SK-N-SH (cell line): ENCODE measurements at regions not wholly inside any gene's neighbourhood (a gene's known extent, or its start where the extent isn't known, plus 50 kb on each side); places are given as distances from the start of the nearest gene placed in this dataset.
A peak's percentile ranks its signal among the peaks of the same experiment; 100 is the strongest.

Experiments
- CTCF ChIA-PET: fragments of 300-600, 350-600 bp; formaldehyde crosslinking; extraction: SDS; loops from one replicate; lab custom pipeline; 2021; lab: Yijun Ruan, JAX
- POLR2A ChIA-PET: fragments of 350-600 bp; sonication (Branson Sonifier 250); formaldehyde crosslinking; extraction: SDS; loops from one replicate; lab custom pipeline; 2020; ENCODE audit warnings: antibody characterized with exemption, inconsistent platforms; lab: Yijun Ruan, JAX
- DNase-seq: peaks from one replicate; pipeline ENCODE4 v3.0.0; 2012
- H2AFZ ChIP-seq: fragments of 200-600 bp; sonication (generic); 2 replicates; pipeline ENCODE4 v1.8.1; 2016; ENCODE audit warnings: antibody characterized with exemption, mild to moderate bottlenecking, low read depth
- H3F3A ChIP-seq: fragments of 200-600 bp; sonication (generic); replicated peaks from 2 replicates; pipeline ENCODE3; 2016; ENCODE audit warnings: antibody characterized with exemption, mild to moderate bottlenecking; ENCODE audit not compliant: insufficient read depth
- H3K27ac ChIP-seq, 2 experiments: fragments of 200-500 bp in 1 of 2; fragments of 200-600 bp in 1 of 2; sonication (Bioruptor generic) in 1 of 2; sonication (generic), shearing (Covaris generic) in 1 of 2; 2 replicates each; pipeline versions ENCODE4 v1.5.1 to v1.6.1; 2014 to 2016; ENCODE audit warnings: low read depth in 2 of 2, inconsistent platforms in 1 of 2, low read length in 1 of 2, mild to moderate bottlenecking in 1 of 2, mixed read lengths in 1 of 2
- H3K27me3 ChIP-seq: fragments of 200-600 bp; sonication (generic), shearing (Covaris generic); 2 replicates; pipeline ENCODE4 v1.6.1; 2016; ENCODE audit warnings: mixed run types; ENCODE audit not compliant: insufficient read depth
- H3K36me3 ChIP-seq, 2 experiments: fragments of 200-500 bp in 1 of 2; fragments of 200-600 bp in 1 of 2; sonication (Bioruptor generic) in 1 of 2; sonication (generic) in 1 of 2; replicated peaks in 1 of 2; 2 replicates each; pipeline versions ENCODE3 to v1.5.1; 2014 to 2016; ENCODE audit warnings: low read length in 1 of 2, mild to moderate bottlenecking in 1 of 2; ENCODE audit not compliant: insufficient read depth in 2 of 2, control insufficient read depth in 1 of 2
- H3K4me1 ChIP-seq, 2 experiments: fragments of 200-500 bp in 1 of 2; fragments of 200-600 bp in 1 of 2; sonication (Bioruptor generic) in 1 of 2; sonication (generic), shearing (Covaris generic) in 1 of 2; 2 replicates each; pipeline versions ENCODE4 v1.5.1 to v1.6.1; 2014 to 2016; ENCODE audit warnings: low read depth in 1 of 2, low read length in 1 of 2, mixed run types in 1 of 2; ENCODE audit not compliant: insufficient read depth in 2 of 2, control insufficient read depth in 1 of 2
- H3K4me2 ChIP-seq: fragments of 200-600 bp; sonication (generic), shearing (Covaris generic); 2 replicates; pipeline ENCODE4 v1.6.1; 2017; ENCODE audit warnings: mixed run types
- H3K4me3 ChIP-seq, 2 experiments: fragments of 200-500 bp in 1 of 2; fragments of 200-600 bp in 1 of 2; sonication (Bioruptor generic) in 1 of 2; sonication (generic), shearing (Covaris generic) in 1 of 2; 2 replicates each; pipeline versions ENCODE4 v1.5.1 to v1.8.1; 2014 to 2016; ENCODE audit warnings: low read depth in 2 of 2, inconsistent platforms in 1 of 2, low read length in 1 of 2, mild to moderate bottlenecking in 1 of 2, mixed read lengths in 1 of 2, moderate library complexity in 1 of 2
- H3K79me2 ChIP-seq: fragments of 200-600 bp; sonication (generic); 2 replicates; pipeline ENCODE4 v1.8.1; 2017; ENCODE audit warnings: mild to moderate bottlenecking; ENCODE audit not compliant: insufficient read depth
- H3K9ac ChIP-seq: fragments of 200-600 bp; sonication (generic); 2 replicates; pipeline ENCODE4 v1.6.1; 2017; ENCODE audit warnings: mixed run types
- H3K9me2 ChIP-seq: fragments of 200-600 bp; sonication (generic); 2 replicates; pipeline ENCODE4 v1.6.1; 2017; ENCODE audit warnings: mixed run types
- H3K9me3 ChIP-seq: fragments of 200-600 bp; sonication (generic); 2 replicates; pipeline ENCODE4 v1.6.1; 2017; ENCODE audit warnings: mixed run types, mild to moderate bottlenecking, moderate library complexity
- H4K20me1 ChIP-seq: fragments of 200-600 bp; sonication (generic); 2 replicates; pipeline ENCODE4 v1.6.1; 2017; ENCODE audit warnings: mild to moderate bottlenecking, mixed run types; ENCODE audit not compliant: insufficient read depth
- ELF1 ChIP-seq: IDR thresholded peaks from 2 replicates; pipeline ENCODE4 v1.4.0; 2012
- EP300 ChIP-seq, 2 experiments: IDR thresholded peaks; 2 replicates each; pipeline versions ENCODE4 v1.4.0 to v1.6.1; 2012; ENCODE audit warnings: borderline replicate concordance in 1 of 2, low read depth in 1 of 2, low read length in 1 of 2
- FOSL2 ChIP-seq: IDR thresholded peaks from 2 replicates; pipeline ENCODE4 v1.4.0; 2012; ENCODE audit warnings: low read depth, mild to moderate bottlenecking, moderate library complexity, borderline replicate concordance
- FOXM1 ChIP-seq: IDR thresholded peaks from 2 replicates; pipeline ENCODE4 v1.4.0; 2012; ENCODE audit warnings: low read depth, mild to moderate bottlenecking
- GABPA ChIP-seq: IDR thresholded peaks from 2 replicates; pipeline ENCODE4 v1.4.0; 2012; ENCODE audit warnings: low read depth, mild to moderate bottlenecking
- JUND ChIP-seq: IDR thresholded peaks from 2 replicates; pipeline ENCODE4 v1.4.0; 2012
- POLR2AphosphoS5 ChIP-seq: IDR thresholded peaks from 2 replicates; pipeline ENCODE4 v1.6.1; 2012; ENCODE audit warnings: low read depth, low read length
- RCOR1 ChIP-seq: fragments of 150-350 bp; IDR thresholded peaks from 2 replicates; pipeline ENCODE4 v1.6.1; 2017; ENCODE audit warnings: antibody characterized with exemption, low read length
- TCF12 ChIP-seq: IDR thresholded peaks from 2 replicates; pipeline ENCODE4 v1.4.0; 2012
- WGBS: methylation state at CpG from one replicate; pipeline ENCODE4 v1.1.6; 2017; ENCODE audit warnings: low lambda C conversion rate; 5-methylcytosine and 5-hydroxymethylcytosine counted together
- TF ChIP-seq, protein P1 (sequence below): IDR thresholded peaks from 2 replicates; pipeline ENCODE4 v1.4.0; 2012; ENCODE audit warnings: low read depth, borderline replicate concordance
- TF ChIP-seq, protein P2 (sequence below): IDR thresholded peaks from 2 replicates; pipeline ENCODE4; 2012
- TF ChIP-seq, protein P3 (sequence below): fragments of 150-350 bp; IDR thresholded peaks from 2 replicates; pipeline ENCODE4 v1.6.1; 2016; ENCODE audit warnings: mild to moderate bottlenecking, low read depth, low read length

DNA sequence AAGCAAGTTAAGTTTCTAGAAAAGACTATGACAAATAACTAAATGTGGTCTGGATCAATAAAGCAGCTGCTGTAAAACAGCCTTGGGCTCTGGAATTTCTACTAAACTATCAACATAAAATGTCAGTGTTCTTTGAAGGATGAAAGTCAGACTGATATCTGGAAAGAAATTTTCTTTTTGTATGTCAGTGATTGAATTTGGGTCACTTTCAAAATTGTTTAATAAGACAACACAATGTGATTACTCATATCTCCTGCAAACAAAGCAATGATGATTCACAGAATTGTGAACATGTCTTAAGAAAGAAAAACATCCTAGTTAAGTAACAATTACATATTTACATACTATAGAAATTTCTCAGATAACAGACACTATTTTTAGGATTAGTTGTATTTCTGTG is 826.4 kb downstream of the PLA2G4A start:
- DNase-seq: no peak
- CTCF ChIA-PET: interaction anchor here (0.8 kb wide), 1 partner anchor 9 kb away, joined by 4 read pairs; no protein-coding TSS in a partner anchor
- H3K4me3 ChIP-seq: no peak overlapping the region

DNA sequence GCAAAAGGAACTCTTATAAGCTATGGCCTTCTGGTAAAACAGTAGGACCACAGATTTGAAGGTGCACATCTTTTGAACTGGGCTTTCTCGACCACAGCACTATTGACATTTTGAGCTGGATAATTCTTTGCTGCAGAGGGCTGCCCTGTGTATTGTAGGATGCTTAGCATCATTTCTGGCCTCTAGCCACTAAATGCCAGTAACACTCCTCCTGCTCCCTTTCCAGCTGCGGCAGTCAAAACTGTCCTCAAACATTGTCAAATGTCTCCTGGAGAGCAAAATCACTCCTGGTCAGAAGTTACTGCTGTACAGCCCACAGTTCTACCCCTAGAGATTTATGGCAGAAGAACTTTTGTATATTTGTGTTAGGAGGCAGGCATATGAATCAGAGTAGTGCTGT is 836.7 kb downstream of the PLA2G4A start:
- Histone ChIP-seq H3K79me2 (no peaks in the 10 kb centered on the region), H3F3A (no peaks in the 10 kb centered on the region), H2AFZ (no peak overlapping the region), H3K36me3 (no peaks in the 10 kb centered on the region), H3K27ac (no peak overlapping the region), H3K9ac (no peak overlapping the region), H4K20me1 (no peaks in the 10 kb centered on the region), H3K27me3 (no peaks in the 10 kb centered on the region), H3K4me1 (no peaks in the 10 kb centered on the region), H3K4me2 (no peak overlapping the region), H3K9me2 (no peaks in the 10 kb centered on the region), H3K9me3 (no peaks in the 10 kb centered on the region), H3K4me3 (no peak overlapping the region)
- DNase-seq: no peak
- no peak for TF ChIP-seq RCOR1
- WGBS: 79% methylated on average over 2 of the region's 2 CpGs
- POLR2A ChIA-PET: no interaction called here
- CTCF ChIA-PET: no interaction called here

More for the DNA sequence above, 826.4 kb downstream of the PLA2G4A start:
- Histone ChIP-seq H3K36me3 (no peaks in the 10 kb centered on the region), H3F3A (peaks cover 5% of the 10 kb centered on the region), H3K9me2 (no peaks in the 10 kb centered on the region), H3K27ac (peak overlapping the region in 1 of 2 experiments; percentile 62; a peak in 2 of 4 replicates), H3K79me2 (no peaks in the 10 kb centered on the region), H3K4me1 (no peaks in the 10 kb centered on the region; a peak in 1 of 4 replicates), H3K9ac (no peak overlapping the region; the same call in 1 of the 2 replicates), H2AFZ (no peak overlapping the region), H4K20me1 (no peaks in the 10 kb centered on the region), H3K4me2 (no peak overlapping the region), H3K27me3 (no peaks in the 10 kb centered on the region), H3K9me3 (no peaks in the 10 kb centered on the region)
- POLR2A ChIA-PET: no interaction called here
- TF ChIP-seq FOSL2 (peak; percentile 43; the same call in 1 of the 2 replicates), TCF12 (no peak)

DNA sequence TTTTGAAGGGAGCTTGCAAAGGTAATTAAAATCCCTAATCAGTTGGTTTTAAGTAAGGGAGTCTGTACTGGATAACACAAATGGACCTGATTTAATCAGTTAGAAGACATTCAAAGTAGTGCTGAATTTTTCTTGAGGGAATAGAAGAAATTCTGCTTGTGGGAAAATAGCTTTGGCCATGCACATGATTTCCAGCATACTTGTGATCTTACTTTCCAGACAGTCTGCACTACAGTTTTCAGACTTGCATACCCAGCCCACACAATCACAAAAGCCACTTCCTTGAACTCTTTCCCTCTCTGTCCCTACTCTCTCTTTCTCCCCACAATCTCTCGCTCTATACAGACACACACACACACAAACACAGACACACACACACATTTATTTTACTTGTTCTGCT is 852.1 kb downstream of the PLA2G4A start:
- POLR2A ChIA-PET: no interaction called here
- TF ChIP-seq FOSL2 (no peak), GABPA (no peak), ELF1 (no peak)
- TF ChIP-seq, all 33 proteins: peak for 0
- Histone ChIP-seq H3K4me1 (peaks cover 0 to 7% of the 10 kb centered on the region in 2 experiments; a peak in 2 of 4 replicates), H3F3A (no peaks in the 10 kb centered on the region), H3K79me2 (no peaks in the 10 kb centered on the region), H3K36me3 (no peaks in the 10 kb centered on the region), H3K9me3 (no peaks in the 10 kb centered on the region), H3K27me3 (no peaks in the 10 kb centered on the region), H2AFZ (no peak overlapping the region), H3K9me2 (no peaks in the 10 kb centered on the region), H3K4me3 (no peak overlapping the region), H3K27ac (peak overlapping the region in 1 of 2 experiments; percentile 43; a peak in 3 of 4 replicates), H3K4me2 (no peak overlapping the region), H4K20me1 (no peaks in the 10 kb centered on the region), H3K9ac (no peak overlapping the region)
- CTCF ChIA-PET: interaction anchor here (0.6 kb wide), 2 partner anchors 24 to 40 kb away, joined by 3 read pairs; no protein-coding TSS in a partner anchor
- WGBS: 86% methylated on average over 1 of the region's 1 CpG
- no peak for DNase-seq

DNA sequence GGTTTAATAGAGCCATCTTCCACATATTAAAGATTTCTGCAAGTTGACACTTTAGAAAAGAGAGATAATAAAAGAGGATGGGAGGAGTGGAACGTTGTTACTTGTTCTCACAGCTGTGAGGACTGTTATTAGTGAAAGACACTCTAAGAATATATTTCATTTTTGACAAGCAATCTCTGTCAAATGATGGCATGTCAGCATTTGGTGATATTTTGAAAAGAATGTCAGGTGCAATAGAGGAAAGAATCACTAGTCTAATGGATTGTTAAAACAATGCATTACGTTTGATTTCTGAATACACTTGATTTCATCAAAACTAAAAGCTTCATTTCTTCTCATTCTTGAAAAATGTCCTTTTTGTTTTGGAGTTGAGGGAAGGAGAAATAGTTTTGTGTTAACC is 853.4 kb downstream of the PLA2G4A start:
- 65% methylated on average over 2 of the region's 2 CpGs for WGBS
- Histone ChIP-seq H2AFZ (no peak overlapping the region), H3K9me2 (no peaks in the 10 kb centered on the region), H3K27ac (no peak overlapping the region), H3K9ac (no peak overlapping the region), H3K4me3 (no peak overlapping the region), H3K4me2 (no peak overlapping the region), H4K20me1 (no peaks in the 10 kb centered on the region), H3F3A (no peaks in the 10 kb centered on the region), H3K79me2 (no peaks in the 10 kb centered on the region), H3K9me3 (no peaks in the 10 kb centered on the region), H3K27me3 (no peaks in the 10 kb centered on the region), H3K4me1 (peaks cover 0 to 7% of the 10 kb centered on the region in 2 experiments; a peak in 2 of 4 replicates), H3K36me3 (no peaks in the 10 kb centered on the region)
- ChIA-PET CTCF (no interaction called here), POLR2A (no interaction called here)
- no peak for DNase-seq
- TF ChIP-seq, protein P1, sequence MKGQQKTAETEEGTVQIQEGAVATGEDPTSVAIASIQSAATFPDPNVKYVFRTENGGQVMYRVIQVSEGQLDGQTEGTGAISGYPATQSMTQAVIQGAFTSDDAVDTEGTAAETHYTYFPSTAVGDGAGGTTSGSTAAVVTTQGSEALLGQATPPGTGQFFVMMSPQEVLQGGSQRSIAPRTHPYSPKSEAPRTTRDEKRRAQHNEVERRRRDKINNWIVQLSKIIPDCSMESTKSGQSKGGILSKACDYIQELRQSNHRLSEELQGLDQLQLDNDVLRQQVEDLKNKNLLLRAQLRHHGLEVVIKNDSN: no peak
- no peak for TF ChIP-seq JUND
- no peak for TF ChIP-seq POLR2AphosphoS5
- TF ChIP-seq, protein P2, sequence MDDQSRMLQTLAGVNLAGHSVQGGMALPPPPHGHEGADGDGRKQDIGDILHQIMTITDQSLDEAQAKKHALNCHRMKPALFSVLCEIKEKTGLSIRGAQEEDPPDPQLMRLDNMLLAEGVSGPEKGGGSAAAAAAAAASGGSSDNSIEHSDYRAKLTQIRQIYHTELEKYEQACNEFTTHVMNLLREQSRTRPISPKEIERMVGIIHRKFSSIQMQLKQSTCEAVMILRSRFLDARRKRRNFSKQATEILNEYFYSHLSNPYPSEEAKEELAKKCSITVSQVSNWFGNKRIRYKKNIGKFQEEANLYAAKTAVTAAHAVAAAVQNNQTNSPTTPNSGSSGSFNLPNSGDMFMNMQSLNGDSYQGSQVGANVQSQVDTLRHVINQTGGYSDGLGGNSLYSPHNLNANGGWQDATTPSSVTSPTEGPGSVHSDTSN: no peak
- TF ChIP-seq, protein P3, sequence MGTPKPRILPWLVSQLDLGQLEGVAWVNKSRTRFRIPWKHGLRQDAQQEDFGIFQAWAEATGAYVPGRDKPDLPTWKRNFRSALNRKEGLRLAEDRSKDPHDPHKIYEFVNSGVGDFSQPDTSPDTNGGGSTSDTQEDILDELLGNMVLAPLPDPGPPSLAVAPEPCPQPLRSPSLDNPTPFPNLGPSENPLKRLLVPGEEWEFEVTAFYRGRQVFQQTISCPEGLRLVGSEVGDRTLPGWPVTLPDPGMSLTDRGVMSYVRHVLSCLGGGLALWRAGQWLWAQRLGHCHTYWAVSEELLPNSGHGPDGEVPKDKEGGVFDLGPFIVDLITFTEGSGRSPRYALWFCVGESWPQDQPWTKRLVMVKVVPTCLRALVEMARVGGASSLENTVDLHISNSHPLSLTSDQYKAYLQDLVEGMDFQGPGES: no peak
- TF ChIP-seq FOXM1: no peak
- no peak for TF ChIP-seq EP300 (IDR thresholded peaks at IDR 0.05; ENCODE audit: borderline replicate concordance in 1 of 2, low read depth in 1 of 2, low read length in 1 of 2)
